ENCODE measurements at regions not wholly inside any gene's neighbourhood (a gene's known extent, or its start where the extent isn't known, plus 50 kb on each side); places are given as distances from the start of the nearest gene placed in this dataset.
"Not testable (repeated sequence)": the region's sequence is repeated elsewhere in the genome, so short reads cannot be mapped to it uniquely, and the experiment has no call there.

GRCh38 chr18:1658908-1659566 lies 754.4 kb downstream of the ADCYAP1 start:
- intact Hi-C loops (cut with micrococcal nuclease): no loop called here

- intact Hi-C loops (cut with micrococcal nuclease): no loop called here
Measured at GRCh38 chr18:1663879-1664705, 759.4 kb downstream of the ADCYAP1 start.

- intact Hi-C loops (cut with micrococcal nuclease): no loop called here
Measured at GRCh38 chr18:1665079-1665478, 760.4 kb downstream of the ADCYAP1 start.

GRCh38 chr18:1668279-1668678 lies 763.6 kb downstream of the ADCYAP1 start:
- intact Hi-C loops (cut with micrococcal nuclease): no loop called here

DNA sequence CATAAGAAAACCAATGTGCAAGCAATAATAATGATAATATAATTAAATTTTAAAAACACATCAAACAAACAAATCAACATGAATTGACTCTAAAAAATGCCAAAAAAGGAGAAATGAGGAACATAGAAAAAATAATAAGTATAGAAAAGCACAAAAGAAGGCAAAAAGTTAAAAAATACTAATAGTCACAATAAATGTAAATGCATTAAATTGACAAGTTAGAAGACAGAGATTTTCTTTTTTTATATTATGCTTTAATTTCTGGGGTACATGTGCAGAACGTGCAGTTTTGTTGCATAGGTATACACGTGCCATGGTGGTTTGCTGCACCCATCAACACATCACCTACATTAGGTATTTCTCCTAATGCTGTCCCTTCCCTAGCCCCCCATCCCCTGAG lies 767.0 kb downstream of the ADCYAP1 start:
- intact Hi-C loops (cut with micrococcal nuclease): not testable (repeated sequence)

GRCh38 chr18:1676387-1676786 lies 771.7 kb downstream of the ADCYAP1 start:
- intact Hi-C loops (cut with micrococcal nuclease): no loop called here

GRCh38 chr18:1680108-1680507 lies 775.4 kb downstream of the ADCYAP1 start:
- intact Hi-C loops (cut with micrococcal nuclease): no loop called here

- intact Hi-C loops (cut with micrococcal nuclease): loop anchor here (10.0 kb wide), 1 partner anchor 57 kb away; no protein-coding TSS in a partner anchor
Measured at GRCh38 chr18:1691863-1692262, 787.2 kb downstream of the ADCYAP1 start.

GRCh38 chr18:1708006-1708405 lies 803.3 kb downstream of the ADCYAP1 start:
- intact Hi-C loops (cut with micrococcal nuclease): no loop called here

DNA sequence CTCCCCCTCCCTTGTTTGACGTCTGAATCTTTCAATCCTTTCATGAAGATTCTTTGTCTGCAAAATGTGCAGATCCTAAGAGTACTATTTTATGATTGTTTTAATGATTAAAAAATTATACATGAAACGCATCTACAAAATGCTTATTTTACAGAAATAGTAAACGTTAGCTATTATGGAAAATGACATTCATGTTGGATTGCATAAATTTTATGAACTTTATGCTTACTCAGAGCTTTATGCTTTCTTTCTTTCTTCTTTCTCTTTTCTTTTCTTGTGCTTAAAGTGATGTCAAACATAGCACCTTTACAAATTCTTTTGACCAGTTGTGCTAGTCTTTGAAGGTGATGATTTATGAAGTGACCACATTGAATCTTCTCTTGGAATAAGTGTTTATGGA lies 805.4 kb downstream of the ADCYAP1 start:
- intact Hi-C loops (cut with micrococcal nuclease): no loop called here

DNA sequence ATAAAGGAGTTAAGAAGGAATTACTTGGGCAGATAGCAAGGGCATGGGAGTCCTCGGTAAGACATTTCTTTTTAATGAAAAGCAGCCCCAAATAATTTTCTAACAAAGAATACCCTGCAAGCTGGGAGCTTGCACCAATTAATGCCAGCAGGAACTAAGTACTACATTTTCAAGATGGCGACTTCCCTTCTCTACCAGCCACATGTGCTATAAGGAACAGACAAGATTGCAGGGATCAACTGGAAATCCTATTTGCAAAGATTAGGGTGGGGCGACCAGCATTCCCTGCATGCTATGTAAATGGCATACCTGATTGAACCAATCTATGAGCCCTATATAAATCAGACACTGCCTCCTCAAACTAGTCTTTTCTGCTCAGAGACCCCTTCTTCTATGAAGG lies 827.5 kb downstream of the ADCYAP1 start:
- intact Hi-C loops (cut with micrococcal nuclease): no loop called here

GRCh38 chr18:1746131-1746530 lies 825.2 kb downstream of the METTL4 start:
- intact Hi-C loops (cut with micrococcal nuclease): no loop called here

DNA sequence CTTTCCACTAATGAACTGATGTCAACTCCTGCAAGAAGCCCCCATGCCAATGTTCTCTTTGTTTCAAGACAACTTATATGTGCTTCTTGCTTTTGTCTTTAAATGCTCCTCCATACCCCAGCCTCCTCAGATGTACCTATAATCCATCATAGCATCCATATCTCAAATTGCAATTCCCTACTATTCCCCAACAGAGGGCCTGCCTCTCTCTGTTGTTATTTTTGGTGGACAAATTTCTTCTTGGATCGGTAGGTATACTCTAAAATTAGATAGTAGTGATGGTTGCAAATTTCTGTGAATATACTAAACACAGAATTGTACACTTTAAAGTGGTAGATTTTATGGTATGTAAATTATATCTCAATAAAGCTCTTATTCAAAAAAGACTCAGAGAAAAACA lies 820.1 kb downstream of the METTL4 start:
- intact Hi-C loops (cut with micrococcal nuclease): no loop called here

GRCh38 chr18:1760901-1761300 lies 810.4 kb downstream of the METTL4 start:
- intact Hi-C loops (cut with micrococcal nuclease): no loop called here

DNA sequence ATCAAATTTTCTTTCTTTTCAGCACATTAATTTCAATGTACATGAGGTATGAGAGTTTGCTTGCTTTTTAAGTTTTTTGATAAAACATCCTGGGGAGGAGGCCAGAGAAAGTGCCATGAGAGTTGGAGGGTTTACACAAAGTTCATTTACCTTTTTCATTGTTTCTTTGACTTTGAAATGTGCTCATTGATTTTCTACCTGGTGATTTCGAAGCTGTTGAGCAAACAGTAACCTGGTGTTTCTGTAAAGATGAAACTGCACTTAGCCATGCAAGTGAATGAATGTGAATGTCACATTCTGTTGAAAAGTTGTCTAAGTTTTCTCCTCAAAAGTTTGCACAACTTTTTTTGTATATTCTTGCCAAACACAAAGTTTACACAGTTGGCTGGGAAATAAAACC lies 797.0 kb downstream of the METTL4 start:
- intact Hi-C loops (cut with micrococcal nuclease): no loop called here

DNA sequence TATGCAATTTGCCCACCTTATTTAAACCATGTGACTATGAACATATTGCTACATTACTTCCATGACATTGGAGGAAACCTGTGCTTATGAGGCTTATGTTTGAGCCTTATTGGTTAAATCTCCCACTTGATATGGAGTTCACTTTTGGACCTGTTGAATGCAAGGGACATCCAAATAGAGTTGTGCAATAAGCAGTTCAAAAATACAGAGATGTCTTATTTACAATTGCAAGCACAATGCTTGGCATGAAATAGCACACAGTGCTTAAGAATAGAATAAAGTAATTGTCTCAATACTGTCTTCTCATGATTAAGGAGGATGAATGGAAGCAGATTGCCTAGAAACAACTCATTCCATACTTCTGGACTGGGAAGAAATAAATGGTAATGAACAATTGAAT lies 793.5 kb downstream of the METTL4 start:
- intact Hi-C loops (cut with micrococcal nuclease): no loop called here

DNA sequence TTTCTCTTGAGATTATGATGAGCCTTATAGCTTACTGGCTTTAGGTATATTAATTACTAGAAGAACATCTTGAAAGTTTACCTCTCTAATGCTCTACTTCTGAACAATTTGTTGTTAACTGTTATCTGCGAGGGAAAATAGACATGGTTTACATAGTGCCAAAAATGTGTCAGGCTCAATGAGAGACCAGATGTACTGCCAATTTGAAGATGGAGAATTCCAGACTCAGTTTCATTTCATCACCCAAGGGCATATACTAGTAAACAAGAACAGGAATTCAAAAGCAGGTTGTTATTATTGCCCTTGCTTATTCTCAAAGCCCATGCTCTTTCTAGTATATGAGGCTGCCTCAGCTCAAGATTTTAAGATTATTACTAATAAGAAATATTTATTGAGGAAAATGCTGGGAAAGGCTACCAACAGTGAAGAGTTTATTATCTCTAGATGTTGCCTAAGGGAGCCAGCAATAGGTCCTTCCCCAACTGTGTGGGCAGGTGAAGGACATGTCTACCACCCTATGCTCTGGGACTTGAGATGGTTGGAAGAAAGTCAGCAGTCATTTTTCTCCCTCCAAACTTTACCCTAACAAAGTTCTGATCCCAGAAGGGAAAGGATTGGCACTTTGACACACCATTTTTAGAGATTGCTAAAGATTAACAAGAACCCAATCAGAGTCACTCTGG lies 792.7 kb downstream of the METTL4 start:
- intact Hi-C loops (cut with micrococcal nuclease): no loop called here

DNA sequence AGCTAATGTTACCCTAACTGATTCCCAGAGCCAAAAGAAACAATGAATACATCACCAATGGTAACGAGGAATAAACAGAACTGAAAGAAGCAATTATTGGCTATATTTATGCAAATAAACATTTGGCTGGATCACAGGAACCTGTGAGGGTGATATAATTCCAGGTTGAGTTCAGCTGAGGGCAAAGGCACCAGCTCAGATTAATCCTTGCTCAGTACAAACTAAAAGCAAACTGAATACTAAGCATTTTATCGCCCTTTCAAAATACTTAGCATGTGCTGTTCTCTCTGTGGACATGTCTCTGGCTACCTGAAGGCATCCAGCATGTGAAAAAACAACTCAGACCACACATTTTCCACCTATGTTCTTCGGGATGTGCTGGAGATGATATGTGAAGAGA lies 791.7 kb downstream of the METTL4 start:
- intact Hi-C loops (cut with micrococcal nuclease): no loop called here

- intact Hi-C loops (cut with micrococcal nuclease): no loop called here
Measured at GRCh38 chr18:1784113-1784512, 787.2 kb downstream of the METTL4 start.

GRCh38 chr18:1785980-1786379 lies 785.3 kb downstream of the METTL4 start:
- intact Hi-C loops (cut with micrococcal nuclease): not testable (repeated sequence)

DNA sequence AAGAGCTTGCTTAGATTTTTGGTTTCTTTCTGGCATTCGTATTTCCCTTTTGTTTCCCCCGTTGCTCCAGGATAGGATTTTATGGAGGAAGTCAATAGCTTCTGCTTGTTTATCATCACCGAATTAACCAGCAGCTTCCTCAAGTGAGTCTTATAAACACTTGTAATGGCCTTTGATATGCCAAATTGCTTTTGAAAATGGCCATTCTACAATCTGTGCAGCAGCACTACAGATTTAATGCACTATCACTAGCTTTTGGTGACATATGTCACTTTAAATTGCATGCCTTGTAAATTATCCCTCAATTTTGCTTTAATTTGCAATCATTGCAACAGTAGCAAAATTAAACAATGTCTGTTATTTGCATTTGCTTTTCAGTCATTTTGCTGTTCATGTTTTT lies 774.7 kb downstream of the METTL4 start:
- intact Hi-C loops (cut with micrococcal nuclease): no loop called here

GRCh38 chr18:1797235-1797634 lies 774.1 kb downstream of the METTL4 start:
- intact Hi-C loops (cut with micrococcal nuclease): no loop called here

Data from T-helper 1 cell treated with Interleukin-12 subunit alpha and Interleukin-12 subunit beta and Interleukin-4 antibody, amounts not matched to agents 30 ng/mL and 1 ng/mL, for 36 hours (primary cell).